SK-N-MC (cell line): ENCODE measurements at regions not wholly inside any gene's neighbourhood (a gene's known extent, or its start where the extent isn't known, plus 50 kb on each side); places are given as distances from the start of the nearest gene placed in this dataset.

ENCODE experiments used
- EZH2 ChIP-seq: fragments of 200-600 bp; sonication (generic); IDR thresholded peaks from one replicate; pipeline ENCODE4 v1.6.1; 2017; ENCODE audit warnings: antibody characterized with exemption
- POLR2AphosphoS5 ChIP-seq: IDR thresholded peaks from 2 replicates; pipeline ENCODE4 v1.6.1; 2012; ENCODE audit warnings: mild to moderate bottlenecking, low read depth, low read length, borderline replicate concordance

DNA sequence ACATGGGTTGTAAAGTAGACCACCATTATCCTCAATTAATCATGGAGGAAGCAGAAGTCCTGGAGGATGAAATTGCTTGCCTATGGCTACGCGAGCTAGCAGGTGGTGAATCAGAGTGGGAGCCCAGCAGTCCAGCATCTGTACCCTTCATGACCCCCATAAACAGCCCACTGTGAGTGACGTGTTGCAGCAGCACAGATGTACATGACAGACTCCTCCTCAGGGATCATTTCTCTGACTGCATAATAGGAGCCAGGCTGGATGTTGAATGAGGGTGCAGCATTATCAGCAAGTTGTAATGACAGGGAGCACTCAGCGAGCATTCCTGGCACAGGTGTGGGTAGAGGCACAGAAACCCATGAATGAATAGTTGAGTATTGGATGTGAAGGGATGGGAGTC, 339.3 kb downstream of the MYCN start:
- TF ChIP-seq POLR2AphosphoS5 (no peak), EZH2 (no peak)
